Pancreas (tissue), 10 donors: ENCODE measurements at regions not wholly inside any gene's neighbourhood (a gene's known extent, or its start where the extent isn't known, plus 50 kb on each side); places are given as distances from the start of the nearest gene placed in this dataset.
A peak's percentile ranks its signal among the peaks of the same experiment; 100 is the strongest.
"Not testable (repeated sequence)": the region's sequence is repeated elsewhere in the genome, so short reads cannot be mapped to it uniquely, and the experiment has no call there.

Experiments used
- ATAC-seq, 4 donors: fragments of 200-7000 bp; cut with Tn5 transposase; one replicate each; pipeline versions ENCODE4 v1.8.0 to v1.9.1; 2020; ENCODE audit warnings: mild to moderate bottlenecking in 4 of 4, moderate library complexity in 4 of 4
- DNase-seq, 6 donors: peaks; one replicate each; pipeline ENCODE4 v3.0.0-alpha.2; 2020
- FAIRE-seq: peaks from 2 replicates; lab custom pipeline; 2012; peaks lifted over from hg19 to GRCh38; lab: Jason Lieb, UNC
- H3K27ac ChIP-seq, 4 donors: fragments of 200-600 bp; sonication (generic); 1 replicate in 3 of 4; 2 replicates in 1 of 4; pipeline versions ENCODE4 v1.5.0 to v1.8.0; 2020
- H3K27me3 ChIP-seq, 4 donors: fragments of 200-600 bp; one replicate each; pipeline ENCODE4 v1.8.0; 2021
- H3K36me3 ChIP-seq, 3 donors: fragments of 200-600 bp; sonication (generic) in 1 of 3; one replicate each; pipeline versions ENCODE4 v1.5.0 to v1.8.0; 2020 to 2021
- H3K4me1 ChIP-seq, 3 donors: fragments of 200-600 bp; one replicate each; pipeline ENCODE4 v1.8.0; 2021
- H3K4me3 ChIP-seq, 4 donors: fragments of 200-600 bp; sonication (generic) in 2 of 4; one replicate each; pipeline versions ENCODE4 v1.5.0 to v1.8.0; 2020 to 2021
- H3K9me3 ChIP-seq, 4 donors: fragments of 200-600 bp; one replicate each; pipeline ENCODE4 v1.8.0; 2021
- whole genome bisulfite sequencing, 2 donors: extraction: QIAGEN DNeasy Blood & Tissue Kit; methylation state at CpG; one replicate each; pipeline ENCODE4 v1.1.7; 2013; 5-methylcytosine and 5-hydroxymethylcytosine counted together
- intact Hi-C, 3 donors: fragments of 100-400 bp; cut with DNase I; formaldehyde crosslinking; loops; one replicate each; pipeline versions ENCODE4 v1.11.1 to v1.14.2; 2022
- TF ChIP-seq, protein P1 (sequence below), 4 donors: fragments of 200-600 bp; sonication (generic) in 3 of 4; IDR thresholded peaks; one replicate each; pipeline versions ENCODE4 v1.5.0 to v1.8.0; 2021; ENCODE audit warnings: antibody characterized with exemption in 4 of 4
- donor health status: healthy with polysubstance abuse.
- donor health status: DM: no; HTN: no; CAD: no; lungs with moderate emphysema.
- donor health status: DM: no; HTN: no; CAD: no.
- donor health status: control.
- donor health status: control.
- donor health status: Bipolar disorder and iron deficiency.
- donor health status: DM: yes; HTN: yes; CAD: no.
- donor health status: DM: no; HTN: no; CAD: no.
- donor health status: DM: no; HTN: no; CAD: no.
- donor health status: DM: yes; HTN: yes; CAD: no.

DNA sequence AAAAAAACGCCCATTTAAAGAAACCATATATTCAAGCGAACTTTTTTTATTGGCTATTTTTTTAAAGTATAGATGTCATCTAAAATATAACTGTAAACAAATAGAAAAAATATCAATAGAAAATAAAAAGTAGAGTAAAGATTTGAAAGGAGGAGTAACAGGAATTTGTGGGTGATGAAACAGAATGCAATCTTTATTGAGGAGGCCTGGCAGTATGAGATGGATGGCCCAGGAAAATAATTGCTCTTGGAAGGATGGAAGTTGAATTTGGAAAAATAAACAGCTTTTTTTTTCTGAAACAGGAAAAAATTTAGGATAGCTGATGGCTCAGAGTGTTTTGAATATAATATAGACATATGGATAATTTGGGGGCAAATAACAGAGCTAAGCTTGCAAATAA, 219.0 kb downstream of the CASP12 start:
- no peak overlapping the region for H3K4me3 ChIP-seq
- H3K27me3 ChIP-seq, result no peaks in the 10 kb centered on the region
- intact Hi-C loops, result no loop called here
- FAIRE-seq (no peak), ATAC-seq (no peak), DNase-seq (no peak)
- 61 to 83% methylated on average over 2 of the region's 2 CpGs for WGBS, 2 donors
- H3K9me3 ChIP-seq, result no peaks in the 10 kb centered on the region
- H3K36me3 ChIP-seq, result no peaks in the 10 kb centered on the region
- TF ChIP-seq, protein P1, sequence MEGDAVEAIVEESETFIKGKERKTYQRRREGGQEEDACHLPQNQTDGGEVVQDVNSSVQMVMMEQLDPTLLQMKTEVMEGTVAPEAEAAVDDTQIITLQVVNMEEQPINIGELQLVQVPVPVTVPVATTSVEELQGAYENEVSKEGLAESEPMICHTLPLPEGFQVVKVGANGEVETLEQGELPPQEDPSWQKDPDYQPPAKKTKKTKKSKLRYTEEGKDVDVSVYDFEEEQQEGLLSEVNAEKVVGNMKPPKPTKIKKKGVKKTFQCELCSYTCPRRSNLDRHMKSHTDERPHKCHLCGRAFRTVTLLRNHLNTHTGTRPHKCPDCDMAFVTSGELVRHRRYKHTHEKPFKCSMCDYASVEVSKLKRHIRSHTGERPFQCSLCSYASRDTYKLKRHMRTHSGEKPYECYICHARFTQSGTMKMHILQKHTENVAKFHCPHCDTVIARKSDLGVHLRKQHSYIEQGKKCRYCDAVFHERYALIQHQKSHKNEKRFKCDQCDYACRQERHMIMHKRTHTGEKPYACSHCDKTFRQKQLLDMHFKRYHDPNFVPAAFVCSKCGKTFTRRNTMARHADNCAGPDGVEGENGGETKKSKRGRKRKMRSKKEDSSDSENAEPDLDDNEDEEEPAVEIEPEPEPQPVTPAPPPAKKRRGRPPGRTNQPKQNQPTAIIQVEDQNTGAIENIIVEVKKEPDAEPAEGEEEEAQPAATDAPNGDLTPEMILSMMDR (IDR thresholded peaks at IDR 0.05), result no peak
- H3K4me1 ChIP-seq, result no peaks in the 10 kb centered on the region
- H3K27ac ChIP-seq, result no peak overlapping the region

DNA sequence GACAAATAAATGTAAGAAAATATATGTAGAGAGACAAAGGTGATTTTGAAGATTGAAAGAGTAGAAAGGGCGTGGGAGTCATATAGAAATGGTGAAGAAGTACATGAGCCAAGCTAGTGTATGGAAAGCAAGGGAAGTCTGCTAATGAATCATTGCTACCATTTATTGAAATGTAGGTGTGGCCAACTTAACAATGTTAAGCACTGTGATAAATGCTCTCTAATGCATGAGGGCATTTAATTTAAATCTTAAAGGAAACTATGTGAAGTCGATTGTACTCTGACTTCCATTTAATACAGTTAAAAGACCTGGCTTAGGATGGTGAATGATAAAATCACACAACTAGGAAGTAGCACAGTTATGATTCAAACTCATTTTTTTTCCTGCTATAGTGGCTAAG, 219.9 kb downstream of the CASP12 start:
- Histone ChIP-seq H3K27ac (no peak overlapping the region), H3K9me3 (no peaks in the 10 kb centered on the region), H3K27me3 (no peaks in the 10 kb centered on the region), H3K4me1 (no peaks in the 10 kb centered on the region), H3K4me3 (no peak overlapping the region), H3K36me3 (no peaks in the 10 kb centered on the region)
- TF ChIP-seq, protein P1 (IDR thresholded peaks at IDR 0.05), result no peak
- intact Hi-C loops, result no loop called here
- 54 to 57% methylated on average over 2 of the region's 2 CpGs for WGBS, 2 donors
- DNase-seq (no peak), ATAC-seq (no peak), FAIRE-seq (no peak)

DNA sequence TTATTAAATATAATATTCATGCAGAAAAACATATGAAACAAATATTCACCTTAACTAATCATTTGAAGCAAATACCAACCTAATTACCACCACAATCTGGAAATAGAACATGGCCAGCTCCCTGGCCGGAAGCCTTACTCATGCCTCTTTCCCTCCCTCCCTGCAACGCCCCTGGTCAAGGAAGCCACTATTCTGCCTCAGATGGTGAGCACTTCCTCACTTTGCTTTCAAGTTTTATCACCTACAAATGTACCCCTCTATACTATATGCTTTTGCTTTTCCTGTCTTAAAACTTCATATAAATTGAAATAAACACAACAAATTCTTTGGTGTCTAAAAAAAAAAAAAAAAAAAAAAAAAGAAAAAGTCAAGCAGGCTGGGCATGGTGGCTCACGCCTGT, 221.2 kb downstream of the CASP12 start:
- H3K4me3 ChIP-seq, H3K27me3 ChIP-seq, intact Hi-C loops, DNase-seq, H3K27ac ChIP-seq, H3K4me1 ChIP-seq, H3K9me3 ChIP-seq, H3K36me3 ChIP-seq, ATAC-seq, FAIRE-seq: not testable (repeated sequence)
- WGBS, 2 donors, result 76 to 82% methylated on average over 1 of the region's 3 CpGs

DNA sequence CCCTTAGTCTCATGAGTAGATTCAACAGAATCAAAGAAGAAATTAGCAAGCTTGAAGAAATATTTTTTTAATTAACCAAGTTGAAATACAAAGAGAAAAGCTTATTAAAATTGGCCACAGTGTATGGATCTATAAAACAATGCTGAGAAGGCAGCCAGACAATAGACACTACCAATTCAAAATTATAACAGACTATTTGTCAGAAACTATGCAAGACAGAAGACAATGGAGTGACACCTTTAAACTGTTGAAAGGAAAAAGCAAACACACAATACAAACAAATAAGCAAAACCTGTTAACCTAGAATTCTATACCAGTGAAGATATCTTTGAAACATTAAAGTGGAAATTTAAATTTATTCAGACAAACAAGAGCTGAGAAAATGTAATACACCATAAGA, 225.4 kb downstream of the CASP12 start:
- FAIRE-seq (no peak), ATAC-seq (no peak), DNase-seq (no peak)
- TF ChIP-seq, protein P1 (IDR thresholded peaks at IDR 0.05), result no peak
- Histone ChIP-seq H3K27ac (no peak overlapping the region), H3K4me3 (no peak overlapping the region), H3K4me1 (no peaks in the 10 kb centered on the region), H3K27me3 (no peaks in the 10 kb centered on the region), H3K9me3 (no peaks in the 10 kb centered on the region), H3K36me3 (no peaks in the 10 kb centered on the region)
- intact Hi-C loops, result no loop called here

DNA sequence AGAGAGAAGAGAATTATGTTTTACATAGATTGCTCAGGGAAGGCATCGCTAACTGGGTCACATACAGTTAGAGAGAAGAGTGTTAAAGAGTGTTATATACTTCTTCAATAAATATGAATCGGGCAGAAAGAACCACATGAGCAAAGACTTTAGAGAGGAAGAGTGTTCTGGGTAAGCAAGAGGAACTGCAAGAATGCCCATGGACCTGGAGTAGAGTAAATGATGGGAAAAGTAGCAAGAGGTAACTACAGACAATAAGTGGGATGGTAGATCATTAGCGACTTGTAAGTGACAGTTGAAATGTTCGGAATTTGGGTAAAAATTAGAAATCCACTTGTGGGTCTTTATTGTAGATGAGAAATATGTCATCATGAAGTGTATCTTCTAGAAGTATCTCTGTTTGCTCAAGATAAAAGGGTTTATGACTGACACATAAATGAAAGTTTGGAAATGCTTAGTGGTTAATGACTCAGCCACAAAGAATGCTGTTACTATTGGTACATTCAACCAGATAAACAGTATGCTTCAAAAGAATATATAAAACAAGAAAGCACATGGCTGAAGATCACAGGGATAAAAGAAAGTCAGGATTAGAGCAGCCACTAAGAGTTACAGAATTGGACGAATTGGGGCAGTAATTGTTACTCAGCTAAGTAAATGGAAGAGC, 229.3 kb downstream of the CASP12 start:
- Histone ChIP-seq H3K4me1 (no peaks in the 10 kb centered on the region), H3K36me3 (no peaks in the 10 kb centered on the region), H3K27me3 (no peaks in the 10 kb centered on the region), H3K4me3 (no peak overlapping the region), H3K27ac (no peak overlapping the region), H3K9me3 (no peaks in the 10 kb centered on the region)
- DNase-seq (no peak), ATAC-seq (peak in 3 of 4 donors; percentile 26 to 74 (median 54)), FAIRE-seq (no peak)
- intact Hi-C loops, result no loop called here
- TF ChIP-seq, protein P1 (IDR thresholded peaks at IDR 0.05), result no peak
- 66 to 68% methylated on average over 5 of the region's 5 CpGs for WGBS, 2 donors
